ENCODE measurements at regions not wholly inside any gene's neighbourhood (a gene's known extent, or its start where the extent isn't known, plus 50 kb on each side); places are given as distances from the start of the nearest gene placed in this dataset.

DNA sequence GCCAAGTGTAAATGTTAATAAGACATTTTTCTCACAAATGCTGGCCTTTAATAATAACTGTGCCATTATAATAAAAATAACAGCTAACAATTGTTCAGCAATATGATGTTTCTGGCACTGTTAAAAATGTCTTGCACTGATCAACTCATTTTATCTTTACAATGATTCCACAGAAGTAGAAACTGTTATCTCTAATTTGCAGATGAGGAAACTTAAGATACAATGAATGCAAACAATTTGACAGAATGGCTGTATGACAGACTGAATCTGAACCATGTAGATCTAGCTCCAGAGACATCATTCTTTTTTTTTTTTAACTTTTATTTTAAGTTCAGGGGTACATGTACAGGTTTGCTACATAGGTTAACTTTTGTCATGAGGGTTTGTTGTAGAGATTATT is 755.0 kb downstream of the TBL1XR1 start:
- no peak for DNase-seq (ENCODE audit: low read depth)

DNA sequence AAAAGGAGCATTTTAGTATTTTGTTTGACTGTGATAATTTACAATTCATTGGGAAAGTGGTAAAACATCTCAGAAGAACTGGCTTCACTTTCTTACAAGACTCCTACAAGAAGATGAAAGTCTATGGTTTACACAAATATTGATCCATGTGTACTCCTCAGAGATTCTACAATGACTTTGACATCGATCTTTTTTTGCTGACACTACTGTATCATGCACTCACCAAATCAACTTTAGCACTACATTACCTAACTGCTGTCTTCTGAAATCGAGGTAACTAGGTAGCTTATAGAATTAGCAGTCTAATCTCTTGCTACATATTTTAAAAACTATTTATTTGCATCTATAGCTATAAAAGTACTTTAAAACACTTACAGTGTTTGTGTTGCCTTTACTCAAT is 757.6 kb downstream of the TBL1XR1 start:
- DNase-seq (ENCODE audit: low read depth), result no peak

DNA sequence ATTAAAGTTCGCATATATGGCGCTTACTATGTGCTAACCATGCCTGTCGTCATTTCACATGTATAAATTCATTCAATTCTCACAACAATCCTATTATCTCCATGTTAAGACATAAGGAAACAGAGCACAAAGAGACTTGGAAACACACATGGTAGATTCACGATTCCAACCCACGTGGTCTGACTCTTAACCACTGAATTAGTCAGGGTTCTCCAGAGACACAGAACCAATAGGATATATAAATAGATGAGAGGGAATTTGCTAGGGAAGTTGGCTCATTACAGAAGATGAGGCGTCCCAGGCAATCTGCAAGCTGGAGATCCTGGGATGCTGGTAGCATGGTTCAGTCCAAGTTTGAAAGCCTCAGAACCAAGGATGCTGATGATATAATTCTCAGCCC is 765.3 kb downstream of the TBL1XR1 start:
- peak; percentile 22 for DNase-seq (ENCODE audit: low read depth)

DNA sequence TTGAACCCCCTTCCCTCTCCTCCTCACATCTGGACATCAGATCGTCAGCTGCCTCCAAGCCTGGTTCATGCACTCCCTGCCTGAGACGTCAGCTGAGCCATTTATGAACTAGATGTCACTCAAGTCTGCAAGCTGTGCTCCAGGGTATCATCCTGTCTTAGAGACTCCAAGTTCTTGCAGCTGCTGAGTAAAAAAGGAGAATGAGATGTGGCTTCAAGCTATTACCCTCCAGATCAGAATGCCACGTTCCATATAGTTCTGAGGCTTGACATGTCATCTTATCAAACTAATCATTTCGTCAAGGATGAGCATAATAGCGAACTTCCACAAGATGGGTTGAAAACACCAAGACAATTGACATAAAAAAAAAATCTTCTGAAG is 766.3 kb downstream of the TBL1XR1 start:
- DNase-seq (ENCODE audit: low read depth), result peak; percentile 15

DNA sequence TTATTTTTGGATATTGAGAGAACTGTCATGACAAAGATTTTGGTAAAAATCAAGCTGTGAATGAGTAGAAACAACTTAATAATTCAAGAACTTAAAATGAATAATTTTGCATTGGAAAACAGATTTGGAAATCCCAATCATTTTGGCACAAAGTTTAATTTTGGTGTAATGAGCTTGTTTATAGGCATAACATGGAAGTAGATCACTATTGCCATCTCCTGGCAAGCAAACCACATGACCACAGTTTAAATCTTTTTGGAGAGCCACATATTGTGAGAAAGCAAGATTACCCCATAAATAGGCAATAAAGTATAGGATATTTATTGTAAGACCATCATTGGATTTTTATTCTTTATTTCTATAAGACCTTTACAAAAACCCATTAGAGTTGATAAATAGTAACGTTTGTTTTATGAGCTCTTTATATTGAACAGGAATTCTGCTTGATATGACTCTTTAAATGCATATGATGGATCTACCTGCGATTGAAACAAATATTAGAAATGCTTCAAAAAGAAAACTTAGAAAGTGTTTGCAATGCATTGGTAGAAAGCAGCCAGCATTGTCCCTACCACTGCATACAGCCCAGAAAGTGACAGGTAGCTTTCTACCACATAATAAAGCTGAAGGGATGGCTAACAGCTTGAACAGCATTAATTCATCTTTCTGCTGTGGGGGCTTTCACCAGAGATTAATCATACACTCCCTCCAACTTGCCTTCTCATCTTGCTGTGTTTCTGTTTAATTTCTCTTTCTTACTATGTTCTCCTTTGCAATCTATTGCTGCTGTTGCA is 766.8 kb downstream of the TBL1XR1 start:
- DNase-seq (ENCODE audit: low read depth), result peak; percentile 34

DNA sequence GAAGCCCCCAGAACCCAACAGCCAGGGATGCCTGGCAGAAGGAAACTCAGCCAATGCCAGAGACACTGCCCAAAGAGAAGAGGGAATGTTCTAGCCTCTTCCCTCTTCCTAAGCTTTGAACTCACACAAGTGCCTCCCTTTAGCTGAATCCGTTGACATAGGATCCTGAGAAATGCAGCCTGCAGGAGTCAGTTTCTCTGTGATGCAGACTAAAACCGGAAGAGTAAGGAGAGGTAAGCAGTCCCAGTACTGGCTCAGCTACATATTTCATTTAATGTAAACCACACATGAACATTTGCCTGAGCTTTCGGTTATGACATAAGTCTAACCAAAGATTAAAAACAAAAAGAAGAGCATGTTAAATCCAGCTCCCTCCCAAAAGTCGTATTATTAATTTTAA is 768.7 kb downstream of the TBL1XR1 start:
- DNase-seq (ENCODE audit: low read depth), result no peak

DNA sequence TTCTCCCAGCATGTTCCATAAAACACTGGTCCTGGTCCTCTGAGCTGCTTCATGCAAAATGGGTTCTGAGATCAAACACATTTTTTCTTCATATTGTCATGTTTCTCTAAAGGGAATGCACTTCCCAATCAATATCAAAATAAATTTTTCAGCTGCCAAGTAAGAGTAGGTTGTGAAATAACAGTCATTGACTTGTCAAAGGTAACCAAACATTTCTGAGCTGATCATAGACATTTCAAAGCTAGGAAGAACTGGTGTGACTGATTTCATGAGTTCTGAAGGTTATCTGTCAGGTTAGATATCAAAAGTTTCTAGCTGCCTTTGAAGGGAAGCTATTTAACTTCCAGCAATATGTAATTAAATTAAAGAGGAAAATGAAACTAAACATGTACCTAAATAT is 770.9 kb downstream of the TBL1XR1 start:
- no peak for DNase-seq (ENCODE audit: low read depth)

DNA sequence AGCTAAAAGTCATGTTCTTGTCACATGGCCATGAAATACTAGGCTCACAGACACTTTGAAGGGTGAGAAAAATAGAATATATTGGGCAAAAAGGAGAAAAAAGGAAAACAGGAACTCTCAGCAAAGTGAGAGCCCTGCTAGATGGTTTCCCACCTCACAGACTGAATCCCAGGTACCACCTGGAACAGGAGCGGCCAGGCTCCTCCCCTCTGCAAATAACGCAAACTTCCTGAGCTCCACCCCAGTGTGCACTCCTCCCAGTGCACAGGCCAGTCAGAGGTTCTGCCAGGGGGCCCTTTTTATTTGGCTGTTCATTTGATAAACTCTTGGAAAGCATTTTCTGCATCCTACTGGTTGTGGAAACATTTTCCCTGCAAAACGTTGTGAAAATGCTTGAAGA is 780.4 kb downstream of the TBL1XR1 start:
- DNase-seq (ENCODE audit: low read depth), result no peak

DNA sequence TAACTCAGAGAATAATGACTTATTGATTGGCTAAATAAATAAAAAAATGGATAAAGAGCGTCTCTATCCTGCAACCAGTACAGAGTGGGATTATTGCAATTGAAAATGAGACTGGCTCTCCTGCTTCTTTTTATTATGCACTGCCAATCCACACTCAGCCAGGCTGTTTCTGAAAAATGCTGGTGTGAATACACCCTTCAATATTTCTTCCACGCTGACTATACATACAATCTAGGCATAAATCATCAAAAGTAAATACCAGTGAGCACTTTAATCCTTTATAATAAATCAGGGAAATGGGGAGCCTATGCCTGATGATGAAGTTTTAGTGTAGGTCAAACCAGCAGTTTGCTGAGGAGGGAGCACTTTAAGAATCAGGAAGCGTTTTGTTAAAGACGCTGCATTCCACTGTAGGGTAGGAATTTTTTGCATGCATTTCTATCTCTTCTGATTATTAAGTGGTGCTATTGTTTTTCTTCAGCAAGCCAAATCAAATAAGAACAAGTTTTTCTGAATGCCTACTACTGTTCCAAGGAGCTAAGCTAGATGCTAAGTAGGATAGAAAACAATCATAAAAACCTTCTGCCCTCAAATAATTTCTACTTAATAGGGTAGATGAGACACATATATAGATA is 781.5 kb downstream of the TBL1XR1 start:
- DNase-seq (ENCODE audit: low read depth), result no peak

DNA sequence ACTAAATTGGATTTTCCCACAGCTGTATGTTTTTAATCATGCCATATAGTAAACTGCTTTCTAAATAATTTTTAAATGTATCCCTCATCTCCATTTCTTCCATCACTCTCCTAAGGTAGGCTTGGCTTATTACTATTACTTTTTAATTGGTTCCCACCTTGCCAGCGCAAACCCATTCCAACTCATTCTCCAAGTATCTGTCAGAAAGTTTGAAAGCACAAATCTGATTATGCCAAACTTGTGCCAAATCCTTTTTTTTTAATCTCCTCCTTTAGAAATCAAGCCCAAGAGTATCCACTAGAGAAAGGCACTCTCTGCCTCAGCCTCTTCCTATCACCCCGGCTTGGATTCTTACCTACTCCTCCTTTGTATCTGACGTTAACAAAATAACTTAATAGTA is 784.5 kb downstream of the TBL1XR1 start:
- no peak for DNase-seq (ENCODE audit: low read depth)

DNA sequence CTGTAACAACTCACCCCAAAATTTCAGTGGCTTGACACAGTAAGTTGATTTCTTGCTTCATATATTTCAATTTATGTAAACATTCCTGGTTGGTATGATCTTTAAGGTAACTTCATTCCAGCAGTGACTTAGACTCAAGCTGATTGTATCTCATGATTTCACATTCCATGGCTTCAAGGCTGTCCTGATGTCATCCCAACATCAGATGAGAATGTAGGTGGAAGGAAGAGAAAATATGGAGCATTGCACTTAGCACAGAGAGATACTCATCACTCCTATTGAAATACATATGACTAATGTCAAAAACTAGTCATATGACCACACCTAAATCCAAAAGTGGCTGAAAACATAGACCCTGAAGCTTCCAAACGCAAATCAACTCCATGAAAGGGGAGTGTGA is 793.8 kb downstream of the TBL1XR1 start:
- DNase-seq (ENCODE audit: low read depth), result no peak

DNA sequence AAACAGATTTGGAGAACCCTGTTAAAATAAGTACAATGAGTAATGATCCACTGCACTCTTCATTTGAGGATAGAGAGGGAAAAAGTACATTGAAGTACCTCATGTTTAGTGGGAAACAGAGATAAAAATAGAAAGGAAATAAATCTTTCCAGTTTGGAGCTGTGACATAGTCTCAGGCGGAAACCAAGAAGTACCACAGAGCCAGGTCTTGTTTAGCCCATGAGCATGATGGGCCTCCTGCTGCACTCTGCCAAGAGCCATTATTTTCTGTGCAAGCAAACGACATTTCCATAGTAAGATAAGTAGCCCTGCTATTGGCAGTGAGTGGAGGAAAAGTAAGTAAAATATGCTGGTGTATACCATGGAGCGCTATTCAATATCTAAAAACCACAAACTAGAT is 796.1 kb downstream of the TBL1XR1 start:
- no peak for DNase-seq (ENCODE audit: low read depth)

DNA sequence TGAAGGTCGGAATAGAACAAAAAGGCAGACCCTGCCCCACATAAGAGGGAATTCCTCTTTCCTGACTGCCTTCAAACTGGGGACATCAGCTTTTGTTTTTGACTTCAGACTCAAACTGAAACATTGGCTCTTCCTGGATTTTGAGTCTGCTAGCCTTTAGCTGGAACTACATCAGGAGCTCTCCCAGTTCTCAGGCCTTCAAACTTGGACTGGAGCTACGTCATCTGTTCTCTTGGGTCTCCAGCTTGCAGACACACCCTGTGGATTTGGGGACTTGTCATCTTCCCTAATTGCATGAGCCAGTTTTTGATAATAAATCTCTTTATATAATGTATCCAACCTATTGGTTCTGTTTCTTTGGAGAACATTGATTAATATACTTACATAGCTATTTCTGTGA is 798.1 kb downstream of the TBL1XR1 start:
- DNase-seq (ENCODE audit: low read depth), result no peak

DNA sequence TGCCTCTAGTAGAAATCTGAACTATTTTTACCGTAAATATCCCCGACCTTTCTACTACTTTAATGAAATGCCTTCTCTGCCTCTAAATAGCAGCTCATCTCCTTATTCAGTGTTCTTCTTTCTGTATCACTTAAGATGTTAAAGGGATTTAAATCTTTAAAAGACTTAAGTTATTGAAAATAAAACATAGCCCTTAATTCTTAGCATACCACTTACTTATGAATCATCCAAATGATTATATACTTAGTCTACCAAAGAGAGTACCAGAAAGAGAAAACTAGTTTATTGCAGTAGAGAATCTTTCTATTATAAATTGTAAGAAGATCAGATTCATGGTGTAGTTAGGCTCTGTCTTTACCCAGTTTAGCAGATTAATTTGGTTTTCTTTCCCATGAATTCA is 802.0 kb downstream of the TBL1XR1 start:
- DNase-seq (ENCODE audit: low read depth), result no peak

DNA sequence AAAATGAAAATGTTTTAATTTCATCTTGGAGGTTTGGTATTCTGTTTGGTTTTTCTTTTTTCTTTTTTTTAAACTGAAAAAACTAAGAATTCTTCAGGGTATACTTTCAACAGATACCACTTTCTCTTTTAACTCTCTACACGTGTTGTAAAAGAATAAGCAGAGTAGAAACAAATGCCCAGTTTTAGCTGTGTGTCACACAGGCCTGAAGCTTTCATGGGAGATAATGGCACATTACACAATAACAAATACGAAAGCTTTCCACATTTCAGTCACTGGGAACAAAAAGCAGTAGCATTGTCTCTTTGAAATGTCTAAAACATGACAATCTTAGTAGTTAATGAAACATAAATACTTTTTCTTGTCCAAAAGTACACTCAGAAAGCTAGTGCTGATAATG is 818.5 kb downstream of the TBL1XR1 start:
- DNase-seq (ENCODE audit: low read depth), result no peak

DNA sequence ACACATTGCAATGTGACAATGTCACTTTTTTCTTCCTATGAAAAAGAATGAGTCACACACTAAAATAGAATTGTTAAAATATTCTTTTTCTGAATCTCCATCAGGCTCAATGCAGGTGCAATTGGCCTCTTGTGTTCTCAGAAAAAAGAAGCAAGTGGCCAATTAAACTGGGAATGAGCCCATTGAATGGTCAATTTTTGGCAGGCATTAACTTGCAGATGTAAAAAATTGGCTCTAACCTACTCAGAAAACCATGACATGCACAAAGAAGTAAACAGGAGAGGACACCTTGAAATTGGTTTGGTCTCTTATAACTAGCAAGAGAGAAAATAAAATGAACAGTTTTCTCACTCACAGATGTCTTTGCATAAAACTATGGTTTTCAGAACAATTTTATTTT is 820.8 kb downstream of the TBL1XR1 start:
- no peak for DNase-seq (ENCODE audit: low read depth)

DNA sequence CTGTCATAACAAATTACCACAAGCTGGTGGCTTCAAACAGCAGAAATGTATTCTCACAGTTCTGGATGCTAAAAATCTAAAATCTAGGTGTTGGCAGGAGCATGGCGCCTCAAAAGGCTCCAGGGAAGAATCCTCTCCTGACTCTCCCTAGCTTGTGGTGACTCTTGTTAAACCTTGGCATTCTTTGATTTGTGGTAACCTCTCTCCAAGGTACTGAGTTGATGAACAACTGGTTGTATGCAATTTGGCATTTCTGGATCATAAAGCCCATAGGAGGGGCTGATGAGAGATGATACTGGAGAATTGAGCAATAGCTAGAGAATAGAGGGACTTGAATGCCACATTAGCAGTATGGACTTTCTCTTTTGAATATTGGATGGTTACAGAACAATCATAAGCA is 821.8 kb downstream of the TBL1XR1 start:
- DNase-seq (ENCODE audit: low read depth), result no peak

DNA sequence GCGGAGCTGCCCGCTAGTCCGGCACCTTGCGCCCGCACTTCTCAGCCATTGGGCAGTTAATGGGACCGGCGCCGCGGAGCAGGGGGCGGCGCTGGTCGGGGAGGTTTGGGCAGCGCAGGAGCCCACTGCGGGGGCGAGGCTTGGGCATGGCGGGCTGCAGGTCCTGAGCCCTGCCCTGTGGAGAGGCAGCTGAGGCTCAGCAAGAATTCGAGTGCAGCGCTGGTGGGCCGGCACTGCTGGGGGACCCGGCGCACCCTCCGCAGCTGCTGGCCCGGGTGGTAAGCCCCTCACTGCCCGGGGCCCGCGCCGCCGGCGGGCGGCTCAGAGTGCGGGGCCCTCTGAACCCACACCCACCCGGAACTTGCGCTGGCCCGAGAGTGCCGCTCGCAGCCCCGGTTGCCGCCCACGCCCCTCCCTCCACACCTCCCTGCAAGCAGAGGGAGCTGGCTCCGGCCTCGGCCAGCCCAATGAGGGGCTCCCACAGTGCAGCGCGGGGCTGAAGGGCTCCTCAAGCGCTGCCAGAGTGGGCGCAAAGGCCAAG is 835.0 kb downstream of the TBL1XR1 start:
- no peak for DNase-seq (ENCODE audit: low read depth)

DNA sequence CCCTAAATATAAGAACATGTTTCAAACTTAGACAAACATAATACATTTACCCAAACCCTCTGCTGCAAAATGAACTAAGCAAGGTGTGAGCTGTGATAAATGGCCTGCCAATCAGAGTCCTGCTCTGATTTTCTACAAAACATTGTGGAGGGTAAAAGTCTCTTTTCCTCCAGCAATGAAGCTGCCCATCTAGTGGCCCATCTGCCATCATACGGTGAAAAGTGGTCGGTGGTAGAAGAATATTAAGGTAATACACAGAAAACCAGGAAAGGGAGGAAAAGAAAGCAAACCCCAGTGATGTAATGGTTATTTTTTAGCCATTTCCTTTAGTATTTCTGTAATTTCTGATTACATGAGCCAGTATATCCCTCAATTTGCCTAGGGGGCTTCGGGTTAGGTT is 838.1 kb downstream of the TBL1XR1 start:
- DNase-seq (ENCODE audit: low read depth), result no peak

DNA sequence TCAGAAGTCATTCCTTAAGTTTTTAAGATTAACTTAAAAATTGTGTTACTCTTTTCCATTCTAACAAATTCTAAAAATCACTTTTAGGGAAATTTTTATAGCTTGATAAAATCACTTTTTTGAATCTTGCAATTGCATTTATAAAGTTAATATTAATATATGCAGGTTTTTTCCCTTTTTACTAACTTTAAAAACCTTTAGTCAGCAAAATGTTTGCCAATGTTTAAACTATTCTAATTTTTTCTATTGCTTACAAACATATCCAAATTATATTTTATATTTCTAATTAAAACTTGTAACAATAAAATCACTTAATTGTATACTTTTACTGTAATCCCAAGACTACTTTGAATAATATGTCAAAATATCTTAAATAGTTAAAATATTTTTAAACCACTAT is 839.4 kb downstream of the TBL1XR1 start:
- no peak for DNase-seq (ENCODE audit: low read depth)

DNA sequence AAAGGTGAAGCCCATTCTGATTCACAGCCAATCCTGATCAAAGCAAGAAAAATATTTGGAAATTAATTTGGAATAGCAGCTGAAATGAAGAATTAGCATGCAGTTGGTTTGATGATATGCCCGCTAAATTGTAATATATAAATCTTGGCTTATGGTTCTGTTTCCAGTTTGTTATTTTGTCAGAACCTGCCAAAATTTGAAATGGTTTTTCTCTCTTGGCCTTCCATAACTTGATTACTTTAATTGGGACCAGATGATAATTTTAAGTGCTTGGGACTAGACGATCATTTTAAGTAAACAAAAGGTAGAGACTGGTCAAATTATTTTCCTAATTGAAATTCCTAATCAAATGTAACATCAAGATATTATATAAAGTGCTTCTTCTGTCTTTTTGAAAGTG is 842.4 kb downstream of the TBL1XR1 start:
- no peak for DNase-seq (ENCODE audit: low read depth)

DNA sequence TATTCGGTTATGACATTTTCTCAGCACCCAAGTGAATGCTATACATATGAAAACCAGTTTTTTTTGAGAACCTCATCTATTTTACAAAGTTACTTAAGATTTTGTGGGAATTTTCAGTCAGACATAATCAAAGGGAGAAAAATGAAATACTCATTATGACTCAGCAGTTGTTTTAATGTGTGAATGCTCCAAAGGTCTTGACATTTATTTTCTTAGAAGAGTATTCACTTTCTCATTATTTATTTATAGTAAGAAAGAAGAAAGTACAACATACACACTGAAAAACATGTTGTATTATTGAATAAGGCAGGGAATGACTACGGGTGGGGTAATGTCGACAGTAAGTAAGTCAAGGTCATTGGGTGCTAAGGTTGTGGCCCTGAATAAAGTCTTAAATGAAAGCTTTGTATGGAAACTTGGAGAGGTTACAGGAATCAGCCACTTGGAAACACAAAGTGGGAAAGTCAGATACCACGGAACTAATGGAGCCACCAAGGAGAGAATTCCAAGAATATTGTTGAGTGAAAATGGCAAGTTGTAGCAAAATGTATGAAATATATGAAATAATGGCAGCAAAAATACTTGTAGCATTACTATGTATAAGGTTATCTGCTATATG is 844.5 kb downstream of the TBL1XR1 start:
- peak; percentile 4 for DNase-seq (ENCODE audit: low read depth)

DNA sequence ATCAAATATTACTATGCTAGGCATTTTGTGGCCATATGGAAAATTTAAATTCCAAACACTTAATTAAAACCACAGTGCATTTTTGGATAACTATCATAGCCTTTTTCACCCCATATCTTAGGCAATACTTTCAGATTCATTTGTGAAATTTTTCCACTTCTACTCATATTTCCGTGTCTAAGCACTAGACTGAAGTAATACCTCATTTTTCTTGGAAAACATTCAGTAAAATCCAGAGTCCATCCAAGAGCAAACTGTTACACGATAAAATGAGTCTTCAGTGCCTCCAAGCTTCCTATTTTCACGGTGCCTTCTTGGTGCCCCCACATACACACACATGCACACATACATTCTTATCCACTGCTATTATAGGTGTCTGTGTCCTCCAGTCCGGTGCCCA is 845.9 kb downstream of the TBL1XR1 start:
- DNase-seq (ENCODE audit: low read depth), result peak; percentile 2
